Endodermal cell (in vitro differentiated cells): ENCODE measurements at regions not wholly inside any gene's neighbourhood (a gene's known extent, or its start where the extent isn't known, plus 50 kb on each side); places are given as distances from the start of the nearest gene placed in this dataset.

ENCODE experiments used
- DNase-seq: peaks from one replicate; pipeline ENCODE4 v3.0.0-alpha.2; 2017
- H3K27ac ChIP-seq: 2 replicates; pipeline ENCODE4 v1.5.1; 2013; ENCODE audit warnings: mild to moderate bottlenecking, low read depth, low read length, moderate library complexity
- H3K27me3 ChIP-seq: 2 replicates; pipeline ENCODE4 v1.6.1; 2013; ENCODE audit warnings: mild to moderate bottlenecking, low read length, moderate library complexity; ENCODE audit not compliant: insufficient read depth, control insufficient read depth, poor library complexity, severe bottlenecking
- H3K36me3 ChIP-seq: 2 replicates; pipeline ENCODE4 v1.7.0; 2013; ENCODE audit warnings: mild to moderate bottlenecking, low read length, moderate library complexity; ENCODE audit not compliant: control insufficient read depth, insufficient read depth
- H3K4me1 ChIP-seq: one replicate; pipeline ENCODE4 v1.7.0; 2013; ENCODE audit warnings: low read length; ENCODE audit not compliant: control insufficient read depth, insufficient read depth
- H3K4me3 ChIP-seq: 2 replicates; pipeline ENCODE4 v1.5.1; 2013; ENCODE audit warnings: mild to moderate bottlenecking, low read length, moderate library complexity
- H3K9ac ChIP-seq: 2 replicates; pipeline ENCODE4 v1.6.1; 2013; ENCODE audit warnings: mild to moderate bottlenecking, low read length, moderate library complexity; ENCODE audit not compliant: poor library complexity, severe bottlenecking; ENCODE audit errors: extremely low read depth
- H3K9me3 ChIP-seq: 2 replicates; pipeline ENCODE4 v1.6.1; 2013; ENCODE audit warnings: mild to moderate bottlenecking, low read length, moderate library complexity; ENCODE audit not compliant: control insufficient read depth
- H3K27ac Mint-ChIP-seq: 2 replicates; pipeline ENCODE4 v1.8.0; 2020; ENCODE audit warnings: mixed read lengths
- H3K27me3 Mint-ChIP-seq: 2 replicates; pipeline ENCODE4 v1.8.0; 2021; ENCODE audit warnings: mild to moderate bottlenecking, mixed read lengths; ENCODE audit not compliant: insufficient read depth
- H3K36me3 Mint-ChIP-seq: 2 replicates; pipeline ENCODE4 v1.8.0; 2020; ENCODE audit warnings: low read depth, mixed read lengths
- H3K4me1 Mint-ChIP-seq: 2 replicates; pipeline ENCODE4 v1.8.0; 2020; ENCODE audit warnings: mixed read lengths
- H3K4me3 Mint-ChIP-seq: 2 replicates; pipeline ENCODE4 v1.8.0; 2020; ENCODE audit warnings: mild to moderate bottlenecking, moderate library complexity, mixed read lengths
- H3K9me3 Mint-ChIP-seq: 2 replicates; pipeline ENCODE4 v1.8.0; 2020; ENCODE audit warnings: mild to moderate bottlenecking, mixed read lengths
- WGBS, 2 experiments: methylation state at CpG; one replicate each; pipeline versions ENCODE4 v1.1.5 to v1.1.7; 2013; ENCODE audit warnings: missing lambda C conversion rate in 2 of 2, mixed read lengths in 1 of 2; ENCODE audit not compliant: insufficient coverage in 1 of 2, insufficient read length in 1 of 2; 5-methylcytosine and 5-hydroxymethylcytosine counted together
- TF ChIP-seq, protein P1 (sequence below): fragments of 200-600 bp; sonication (generic); conservative IDR thresholded peaks from 2 replicates; pipeline ENCODE4 v1.5.0; 2021; ENCODE audit warnings: antibody characterized with exemption, mild to moderate bottlenecking

GRCh38 chr11:109145287-109145686, 276.7 kb upstream of the C11orf87 start:
- TF ChIP-seq, protein P1, sequence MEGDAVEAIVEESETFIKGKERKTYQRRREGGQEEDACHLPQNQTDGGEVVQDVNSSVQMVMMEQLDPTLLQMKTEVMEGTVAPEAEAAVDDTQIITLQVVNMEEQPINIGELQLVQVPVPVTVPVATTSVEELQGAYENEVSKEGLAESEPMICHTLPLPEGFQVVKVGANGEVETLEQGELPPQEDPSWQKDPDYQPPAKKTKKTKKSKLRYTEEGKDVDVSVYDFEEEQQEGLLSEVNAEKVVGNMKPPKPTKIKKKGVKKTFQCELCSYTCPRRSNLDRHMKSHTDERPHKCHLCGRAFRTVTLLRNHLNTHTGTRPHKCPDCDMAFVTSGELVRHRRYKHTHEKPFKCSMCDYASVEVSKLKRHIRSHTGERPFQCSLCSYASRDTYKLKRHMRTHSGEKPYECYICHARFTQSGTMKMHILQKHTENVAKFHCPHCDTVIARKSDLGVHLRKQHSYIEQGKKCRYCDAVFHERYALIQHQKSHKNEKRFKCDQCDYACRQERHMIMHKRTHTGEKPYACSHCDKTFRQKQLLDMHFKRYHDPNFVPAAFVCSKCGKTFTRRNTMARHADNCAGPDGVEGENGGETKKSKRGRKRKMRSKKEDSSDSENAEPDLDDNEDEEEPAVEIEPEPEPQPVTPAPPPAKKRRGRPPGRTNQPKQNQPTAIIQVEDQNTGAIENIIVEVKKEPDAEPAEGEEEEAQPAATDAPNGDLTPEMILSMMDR = no peak
- Histone ChIP-seq H3K27me3 (peaks cover 59% of the 10 kb centered on the region), H3K4me3 (no peak overlapping the region), H3K9ac (no peak overlapping the region), H3K27ac (no peak overlapping the region), H3K9me3 (no peaks in the 10 kb centered on the region), H3K36me3 (no peaks in the 10 kb centered on the region), H3K4me1 (no peaks in the 10 kb centered on the region)
- Mint-ChIP-seq H3K9me3 (no peaks in the 10 kb centered on the region), H3K36me3 (no peaks in the 10 kb centered on the region), H3K27me3 (peaks cover 75% of the 10 kb centered on the region), H3K4me3 (no peak overlapping the region), H3K4me1 (peaks cover 4% of the 10 kb centered on the region), H3K27ac (no peak overlapping the region)
- DNase-seq = no peak
- WGBS, 2 experiments = 94 to 96% methylated on average over 5 to 14 of the region's 14 CpGs

DNA sequence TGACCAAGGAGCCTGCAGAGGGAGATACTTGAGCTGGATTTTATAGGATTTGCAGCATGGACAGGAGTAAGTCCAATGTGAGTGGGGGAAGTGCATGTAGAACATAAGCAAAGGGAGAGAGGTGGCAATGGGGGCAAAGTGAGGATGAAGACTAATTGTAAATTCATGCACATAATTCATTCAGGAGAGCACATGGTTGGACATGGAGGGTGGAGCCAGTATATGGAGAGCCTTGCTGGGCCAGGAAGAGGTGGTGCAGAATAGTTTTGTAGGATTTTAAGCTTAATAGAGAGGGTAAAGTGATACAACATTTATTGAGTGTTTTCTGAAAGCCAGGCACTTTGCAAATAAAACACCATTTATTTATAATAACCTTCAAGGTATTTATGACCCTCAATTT, 274.3 kb upstream of the C11orf87 start:
- TF ChIP-seq, protein P1 = no peak
- DNase-seq = no peak
- Mint-ChIP-seq H3K27me3 (peaks cover 63% of the 10 kb centered on the region), H3K36me3 (no peaks in the 10 kb centered on the region), H3K4me1 (peaks cover 4% of the 10 kb centered on the region), H3K27ac (no peak overlapping the region), H3K9me3 (no peaks in the 10 kb centered on the region), H3K4me3 (no peak overlapping the region)
- H3K4me3 ChIP-seq = no peak overlapping the region
- no peaks in the 10 kb centered on the region for H3K4me1 ChIP-seq
- no peak overlapping the region for H3K27ac ChIP-seq
- peaks cover 34% of the 10 kb centered on the region for H3K27me3 ChIP-seq
- H3K9me3 ChIP-seq = no peaks in the 10 kb centered on the region
- no peak overlapping the region for H3K9ac ChIP-seq
- H3K36me3 ChIP-seq = no peaks in the 10 kb centered on the region

DNA sequence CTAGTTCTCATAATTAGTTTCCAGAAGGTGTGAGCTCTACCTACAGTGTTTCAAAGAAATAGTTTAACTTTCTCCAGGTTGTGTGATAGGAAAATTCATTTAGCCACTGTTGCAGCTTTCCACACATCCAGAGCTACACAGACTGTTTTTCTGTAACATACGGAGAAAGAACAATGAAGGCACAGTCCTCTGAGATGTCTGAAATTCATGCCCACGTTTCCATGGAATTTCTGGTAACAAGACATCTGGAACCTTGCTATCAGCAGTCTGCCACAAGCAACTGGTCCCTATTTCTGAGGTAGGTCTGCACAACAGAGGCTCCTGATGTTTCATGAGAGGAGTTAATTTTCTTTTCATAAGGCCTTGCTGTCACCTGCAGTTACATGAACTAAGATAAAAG, 273.3 kb upstream of the C11orf87 start:
- Histone ChIP-seq H3K27me3 (peaks cover 25% of the 10 kb centered on the region), H3K9ac (no peak overlapping the region), H3K4me3 (no peak overlapping the region), H3K4me1 (no peaks in the 10 kb centered on the region), H3K36me3 (no peaks in the 10 kb centered on the region), H3K27ac (no peak overlapping the region), H3K9me3 (no peaks in the 10 kb centered on the region)
- Mint-ChIP-seq H3K27ac (no peak overlapping the region), H3K4me1 (peaks cover 4% of the 10 kb centered on the region), H3K27me3 (peaks cover 57% of the 10 kb centered on the region), H3K9me3 (no peaks in the 10 kb centered on the region), H3K4me3 (no peak overlapping the region), H3K36me3 (no peaks in the 10 kb centered on the region)
- WGBS, 2 experiments = 58 to 86% methylated on average over 2 of the region's 2 CpGs
- DNase-seq = no peak
- TF ChIP-seq, protein P1 = no peak
